Natural killer cell (primary cell): ENCODE measurements at regions not wholly inside any gene's neighbourhood (a gene's known extent, or its start where the extent isn't known, plus 50 kb on each side); places are given as distances from the start of the nearest gene placed in this dataset.
A peak's percentile ranks its signal among the peaks of the same experiment; 100 is the strongest.

Source experiments
- ATAC-seq, 3 donors: fragments of 150-1000 bp in 2 of 3; fragments of 200-7000 bp in 1 of 3; cut with Tn5 transposase; 1 replicate in 1 of 3; 2 replicates in 2 of 3; pipeline ENCODE4 v1.10.0; 2021; ENCODE audit warnings: mild to moderate bottlenecking in 2 of 3, moderate library complexity in 2 of 3
- DNase-seq, 2 donors: peaks; one replicate each; pipeline versions ENCODE4 v3.0.0 to v3.0.0-alpha.2; 2013 to 2021; ENCODE audit warnings: mixed read lengths in 1 of 2
- H3K27ac ChIP-seq: one replicate; pipeline ENCODE4 v1.5.1; 2013; ENCODE audit warnings: mild to moderate bottlenecking, low read length
- H3K27me3 ChIP-seq: one replicate; pipeline ENCODE4 v1.6.1; 2013; ENCODE audit warnings: low read length; ENCODE audit not compliant: control insufficient read depth, insufficient read depth
- H3K36me3 ChIP-seq: one replicate; pipeline ENCODE4 v1.6.1; 2013; ENCODE audit warnings: low read length; ENCODE audit not compliant: control insufficient read depth, insufficient read depth
- H3K4me1 ChIP-seq: one replicate; pipeline ENCODE4 v1.6.1; 2013; ENCODE audit warnings: low read length; ENCODE audit not compliant: control insufficient read depth, insufficient read depth
- H3K4me3 ChIP-seq: one replicate; pipeline ENCODE4 v1.5.1; 2013; ENCODE audit warnings: low read length
- H3K9me3 ChIP-seq: one replicate; pipeline ENCODE4 v1.6.1; 2013; ENCODE audit warnings: low read length; ENCODE audit not compliant: control insufficient read depth, insufficient read depth
- H3K27ac Mint-ChIP-seq, 2 donors: one replicate each; pipeline ENCODE4 v1.8.0; 2022; ENCODE audit warnings: mild to moderate bottlenecking in 2 of 2, mixed read lengths in 2 of 2, moderate library complexity in 1 of 2
- H3K27me3 Mint-ChIP-seq, 2 donors: one replicate each; pipeline ENCODE4 v1.8.0; 2022; ENCODE audit warnings: low read depth in 2 of 2, mixed read lengths in 2 of 2
- H3K36me3 Mint-ChIP-seq: one replicate; pipeline ENCODE4 v1.8.0; 2022; ENCODE audit warnings: mixed read lengths
- H3K4me1 Mint-ChIP-seq, 2 donors: one replicate each; pipeline ENCODE4 v1.8.0; 2022; ENCODE audit warnings: mixed read lengths in 2 of 2
- H3K4me3 Mint-ChIP-seq: one replicate; pipeline ENCODE4 v1.8.0; 2022; ENCODE audit warnings: mild to moderate bottlenecking, moderate library complexity, mixed read lengths
- H3K9me3 Mint-ChIP-seq, 2 donors: one replicate each; pipeline ENCODE4 v1.8.0; 2022; ENCODE audit warnings: mixed read lengths in 2 of 2
- CTCF ChIP-seq: fragments of 200-600 bp; IDR thresholded peaks from one replicate; pipeline ENCODE4 v1.8.0; 2022; ENCODE audit warnings: antibody characterized with exemption
- WGBS: methylation state at CpG from one replicate; pipeline ENCODE4 v1.1.7; 2013; ENCODE audit warnings: missing lambda C conversion rate; ENCODE audit not compliant: insufficient coverage; 5-methylcytosine and 5-hydroxymethylcytosine counted together
- intact Hi-C: fragments of 100-400 bp; cut with micrococcal nuclease; formaldehyde crosslinking; loops from one replicate; pipeline ENCODE4 v1.14.2; 2022

GRCh38 chr6:164107297-164107995 is 692.9 kb downstream of the QKI start:
- Histone ChIP-seq H3K4me3 (no peak overlapping the region), H3K9me3 (no peaks in the 10 kb centered on the region), H3K27me3 (no peaks in the 10 kb centered on the region), H3K36me3 (no peaks in the 10 kb centered on the region), H3K4me1 (peaks cover 16% of the 10 kb centered on the region), H3K27ac (no peak overlapping the region)
- no peak for TF ChIP-seq CTCF
- Mint-ChIP-seq H3K4me1 (peaks cover 27% of the 10 kb centered on the region in 2 donors), H3K27me3 (peaks cover 16 to 39% of the 10 kb centered on the region in 2 donors), H3K36me3 (no peaks in the 10 kb centered on the region), H3K4me3 (no peak overlapping the region), H3K9me3 (no peaks in the 10 kb centered on the region), H3K27ac (peak overlapping the region in 1 of 2 donors; percentile 14)
- DNase-seq = no peak
- ATAC-seq = no peak
- intact Hi-C loops = loop anchor here (5.0 to 10.0 kb wide), 2 partner anchors 123 to 690 kb away; no protein-coding TSS in a partner anchor
- WGBS = 94% methylated on average over 9 of the region's 9 CpGs

DNA sequence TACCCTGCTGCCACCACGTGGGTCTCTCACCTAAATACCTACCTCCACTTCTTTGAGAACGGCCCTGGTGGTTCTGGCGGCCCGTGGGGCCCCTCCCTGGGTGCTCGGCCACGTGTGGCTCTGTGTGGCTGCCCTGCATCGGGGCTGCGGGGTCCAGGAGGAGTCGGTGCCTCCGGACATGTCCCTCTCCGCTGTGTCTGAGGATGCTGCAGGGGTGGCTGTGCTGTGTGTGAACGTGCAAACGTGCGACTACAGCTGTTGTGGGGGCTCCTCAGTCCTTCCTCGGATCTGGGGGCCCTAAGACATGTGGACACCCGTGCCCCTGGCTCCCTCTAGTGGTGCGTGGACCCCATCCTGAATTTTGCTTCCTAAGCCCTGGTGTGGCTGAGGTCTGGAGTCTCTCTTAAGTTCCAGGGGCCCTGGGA is 691.8 kb downstream of the QKI start:
- peak in 1 of 2 donors; percentile 25 for DNase-seq
- 69% methylated on average over 17 of the region's 17 CpGs for WGBS
- H3K4me3 Mint-ChIP-seq = no peak overlapping the region
- peaks cover 16% of the 10 kb centered on the region for H3K4me1 ChIP-seq
- H3K27me3 Mint-ChIP-seq = peaks cover 16 to 36% of the 10 kb centered on the region in 2 donors
- no peak overlapping the region for H3K4me3 ChIP-seq
- no peaks in the 10 kb centered on the region for H3K9me3 ChIP-seq
- intact Hi-C loops = loop anchor here (5.0 to 10.0 kb wide), 2 partner anchors 122 to 689 kb away; no protein-coding TSS in a partner anchor
- H3K27ac ChIP-seq = no peak overlapping the region
- H3K27me3 ChIP-seq = no peaks in the 10 kb centered on the region
- peaks cover 27% of the 10 kb centered on the region in 2 donors for H3K4me1 Mint-ChIP-seq
- ATAC-seq = no peak
- peak; percentile 28 for TF ChIP-seq CTCF
- H3K9me3 Mint-ChIP-seq = no peaks in the 10 kb centered on the region
- no peak overlapping the region for H3K27ac Mint-ChIP-seq
- no peaks in the 10 kb centered on the region for H3K36me3 ChIP-seq
- no peaks in the 10 kb centered on the region for H3K36me3 Mint-ChIP-seq

- Histone ChIP-seq H3K36me3 (no peaks in the 10 kb centered on the region), H3K4me3 (no peak overlapping the region), H3K27me3 (no peaks in the 10 kb centered on the region), H3K9me3 (no peaks in the 10 kb centered on the region), H3K4me1 (peaks cover 16% of the 10 kb centered on the region), H3K27ac (no peak overlapping the region)
- H3K27ac Mint-ChIP-seq = no peak overlapping the region
- H3K9me3 Mint-ChIP-seq = no peaks in the 10 kb centered on the region
- peaks cover 14 to 29% of the 10 kb centered on the region in 2 donors for H3K27me3 Mint-ChIP-seq
- H3K4me1 Mint-ChIP-seq = peaks cover 27% of the 10 kb centered on the region in 2 donors
- 97% methylated on average over 16 of the region's 16 CpGs for WGBS
- DNase-seq = no peak
- intact Hi-C loops = loop anchor here (5.0 to 10.0 kb wide), 2 partner anchors 121 to 688 kb away; no protein-coding TSS in a partner anchor
- no peak overlapping the region for H3K4me3 Mint-ChIP-seq
- ATAC-seq = no peak
- TF ChIP-seq CTCF = no peak
- H3K36me3 Mint-ChIP-seq = no peaks in the 10 kb centered on the region
These were observed 691.2 kb downstream of the QKI start for GRCh38 chr6:164105705-164106104.
